RPMI8226 (cell line): ENCODE measurements at regions not wholly inside any gene's neighbourhood (a gene's known extent, or its start where the extent isn't known, plus 50 kb on each side); places are given as distances from the start of the nearest gene placed in this dataset.
"Not testable (repeated sequence)": the region's sequence is repeated elsewhere in the genome, so short reads cannot be mapped to it uniquely, and the experiment has no call there.

Experiments
- DNase-seq: peaks from one replicate; pipeline ENCODE4 v3.0.0-alpha.2; 2015

DNA sequence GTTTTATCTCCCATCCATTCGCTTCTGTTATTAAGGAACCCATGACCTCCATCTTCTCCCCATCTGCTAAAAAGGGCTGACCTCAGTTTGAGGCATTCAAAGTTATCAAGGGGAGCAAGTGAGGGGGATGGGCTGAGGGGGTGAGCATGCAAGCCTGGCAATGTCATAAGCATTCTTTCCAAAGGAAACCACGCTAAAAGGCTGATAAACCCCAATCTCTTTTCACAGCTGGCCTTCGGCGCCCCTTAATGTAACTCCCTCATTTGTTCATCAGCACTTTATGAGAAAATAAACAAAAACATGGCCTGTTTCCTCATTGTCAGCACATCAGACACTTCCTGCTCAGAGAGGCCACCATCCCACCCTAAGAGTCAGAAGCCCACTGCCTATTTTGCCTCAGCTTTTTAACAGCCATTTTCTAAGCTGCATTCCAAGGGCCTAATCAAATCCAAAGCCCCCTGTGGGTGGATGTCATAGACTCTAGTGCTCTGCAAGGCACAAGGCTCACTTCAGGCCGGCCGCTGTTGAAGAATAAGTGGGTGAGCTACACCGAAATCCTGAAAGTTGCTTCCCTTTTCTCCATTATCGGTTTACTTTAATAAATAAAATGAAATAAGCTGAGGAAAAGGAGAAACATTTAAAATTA, 92.0 kb upstream of the SRD5A3 start:
- DNase-seq, result no peak

DNA sequence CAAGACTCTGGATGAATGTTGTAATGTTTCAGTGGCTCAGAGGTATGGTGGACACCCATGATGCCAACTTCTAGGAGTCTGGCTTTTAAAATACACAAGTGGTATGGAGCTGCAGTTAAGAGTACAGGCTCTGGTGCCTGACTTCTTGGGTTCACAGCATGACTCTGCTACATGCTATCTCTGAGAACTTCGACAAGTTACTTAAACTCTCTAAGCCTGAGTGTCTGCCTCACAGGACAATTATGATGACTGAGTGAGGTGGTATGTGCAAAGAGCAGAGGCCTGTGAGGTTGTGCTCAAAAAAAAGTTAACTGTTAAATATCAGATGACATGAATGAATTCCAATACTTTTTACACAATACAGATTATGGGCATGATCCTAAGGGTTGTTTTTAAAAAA, 90.9 kb upstream of the SRD5A3 start:
- no peak for DNase-seq

DNA sequence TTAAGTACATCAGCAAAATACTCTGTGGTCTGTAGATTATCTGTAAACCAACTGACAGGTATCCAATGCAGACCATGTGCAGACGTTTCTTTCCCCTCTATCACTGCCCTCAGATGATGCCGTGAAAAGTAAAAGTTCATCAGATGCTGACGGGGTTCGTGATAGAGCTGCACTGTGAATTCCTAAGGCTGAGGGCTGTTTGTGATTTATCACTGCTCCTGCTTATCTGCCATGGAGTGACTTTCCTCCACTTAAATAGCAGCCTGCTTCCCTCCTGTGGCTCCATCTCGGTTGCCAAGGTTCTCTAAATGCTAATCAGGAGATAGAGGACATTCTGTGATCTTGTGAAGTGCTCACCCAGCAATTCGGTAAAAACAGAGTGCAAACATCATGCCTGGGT, 89.3 kb upstream of the SRD5A3 start:
- DNase-seq, result no peak

DNA sequence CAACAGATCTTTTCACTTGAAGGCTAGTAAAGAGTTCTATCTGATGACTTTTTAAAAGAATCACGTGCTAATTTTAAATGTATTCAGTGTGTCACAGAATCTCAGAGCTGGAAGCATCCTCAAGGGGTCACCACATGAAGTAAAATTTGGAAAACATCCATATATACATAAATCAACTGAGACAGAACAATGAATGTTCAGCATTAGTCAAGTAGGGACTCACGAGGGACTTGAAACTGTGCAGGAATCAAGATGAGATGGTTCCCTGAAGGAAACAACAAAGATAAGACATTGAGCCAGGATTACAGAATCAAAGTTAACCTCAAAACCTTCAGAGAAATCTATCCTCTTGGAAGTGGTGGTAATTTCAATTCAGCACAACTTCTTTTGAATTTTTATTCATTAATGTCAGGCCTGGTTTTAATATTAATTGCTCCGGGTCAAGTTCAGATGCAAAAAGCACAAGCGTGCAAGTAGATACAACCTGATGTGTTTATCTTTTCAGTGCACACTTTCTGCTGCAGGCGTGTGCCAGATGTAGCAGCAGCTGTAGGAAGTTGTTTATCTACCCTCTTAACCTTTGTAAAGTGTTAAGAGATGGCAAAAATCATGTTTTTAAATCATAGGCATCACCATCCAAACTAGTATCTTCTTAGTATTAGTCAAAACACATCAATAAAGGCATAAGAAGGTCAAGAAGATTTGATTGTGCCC, 87.7 kb upstream of the SRD5A3 start:
- DNase-seq, result no peak

DNA sequence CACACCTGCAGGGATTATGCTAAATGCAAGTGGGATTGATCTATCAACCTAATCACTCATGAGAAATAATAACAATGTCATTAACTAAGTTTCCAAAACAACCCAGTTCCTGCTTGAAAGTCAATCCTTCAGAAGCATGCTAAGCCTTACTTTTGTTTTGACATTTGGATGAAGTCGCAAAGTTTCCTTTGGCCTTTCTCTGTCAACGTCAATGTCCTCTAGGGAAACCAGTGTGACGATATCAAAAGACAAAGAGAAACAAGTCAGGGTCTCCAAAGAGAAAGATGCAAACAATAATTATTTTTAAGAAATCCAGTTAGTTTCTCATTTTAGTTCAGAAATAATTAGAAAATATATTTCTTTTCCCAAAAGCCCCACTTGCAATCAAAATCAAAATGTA, 86.7 kb upstream of the SRD5A3 start:
- no peak for DNase-seq

DNA sequence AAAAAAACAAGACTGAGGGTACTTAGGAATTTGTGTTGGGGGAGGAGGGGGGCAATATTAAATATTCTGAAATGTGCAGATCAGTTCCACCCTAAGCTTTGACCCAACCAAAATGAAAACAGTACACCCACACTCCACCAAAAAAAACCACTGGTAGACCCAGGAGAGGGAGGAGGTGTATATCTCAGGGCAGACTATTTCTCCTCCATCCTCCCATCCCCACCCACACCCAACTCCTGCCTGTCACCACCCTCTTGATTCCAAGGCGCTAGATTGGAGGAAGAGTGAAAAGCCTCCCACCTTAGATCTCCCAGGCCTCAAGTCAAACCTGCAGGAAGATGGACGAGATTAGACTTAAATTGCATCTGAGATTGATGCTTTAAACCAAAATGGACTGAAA, 76.6 kb upstream of the SRD5A3 start:
- no peak for DNase-seq

DNA sequence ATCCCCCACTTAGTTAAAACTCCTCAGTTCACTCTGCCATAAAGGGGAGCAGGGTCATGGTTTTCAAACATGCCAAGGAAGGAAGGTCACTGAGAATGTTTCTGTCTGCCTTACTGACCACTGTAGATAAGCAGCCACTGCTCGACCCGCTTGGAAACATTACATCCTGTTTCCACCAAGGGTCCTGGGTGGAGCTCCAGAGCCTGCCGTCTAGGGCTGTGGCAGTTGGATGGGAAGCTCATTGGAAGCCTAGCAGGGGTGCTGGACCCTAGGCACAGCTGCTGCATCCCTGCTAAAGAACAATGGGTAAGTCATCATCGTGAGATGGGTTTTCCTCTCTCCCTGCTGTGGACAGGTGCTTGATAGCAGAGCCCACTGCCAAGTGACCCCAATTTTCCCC, 76.0 kb upstream of the SRD5A3 start:
- no peak for DNase-seq

DNA sequence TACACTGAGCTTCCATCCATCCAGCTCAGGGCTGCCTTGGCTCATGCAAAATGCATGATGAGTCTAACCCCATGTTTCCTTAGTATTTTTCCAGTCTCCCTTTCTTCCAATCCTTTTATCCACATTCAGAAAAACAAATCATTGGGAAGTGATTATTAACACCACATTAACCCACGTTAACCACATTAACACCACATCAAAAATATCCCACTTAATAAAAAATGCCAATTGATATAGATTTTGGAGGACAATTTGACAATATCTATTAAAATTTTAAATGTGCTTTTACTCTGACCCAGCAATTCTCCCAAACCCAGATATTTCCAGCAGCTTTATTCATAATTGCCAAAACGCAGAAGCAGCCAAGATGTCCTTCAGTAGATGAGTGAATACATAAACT, 75.6 kb upstream of the SRD5A3 start:
- DNase-seq, result no peak

DNA sequence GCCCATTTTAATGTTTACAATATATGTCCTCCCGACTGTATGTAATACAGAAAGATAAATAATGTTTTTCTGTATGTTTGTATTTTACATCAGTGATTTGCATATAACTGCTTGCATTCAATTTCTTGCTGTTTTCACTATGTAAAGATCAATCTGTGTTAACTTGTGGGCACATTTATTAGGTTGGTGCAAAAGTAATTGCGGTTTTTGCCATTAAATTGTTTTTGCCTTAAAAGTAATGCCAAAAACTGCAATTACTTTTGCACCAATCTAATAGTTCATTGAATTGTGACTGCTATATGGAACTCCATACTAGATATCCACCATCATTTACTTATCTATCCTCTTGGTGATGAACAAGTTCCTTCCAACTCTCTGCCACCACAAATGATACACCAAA, 73.9 kb upstream of the SRD5A3 start:
- no peak for DNase-seq

DNA sequence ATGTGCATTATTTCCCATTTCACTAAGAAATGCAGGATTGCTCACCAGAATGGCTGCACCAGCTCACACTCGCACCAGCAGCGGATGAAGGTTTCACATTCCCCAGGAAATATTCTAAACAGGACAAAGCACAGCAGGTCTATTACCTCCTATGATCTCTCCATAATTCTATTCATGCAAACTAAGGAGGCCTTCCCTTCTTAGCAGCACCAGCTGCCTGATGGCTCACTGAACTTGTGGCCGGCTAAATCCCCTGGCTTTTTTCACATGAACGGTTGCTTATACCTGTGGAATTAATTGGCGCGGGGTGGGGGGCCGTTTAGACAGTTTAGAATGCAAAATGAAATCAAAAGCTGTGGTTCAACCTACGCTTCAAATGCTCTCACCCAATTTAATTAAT, 73.5 kb upstream of the SRD5A3 start:
- DNase-seq, result no peak

DNA sequence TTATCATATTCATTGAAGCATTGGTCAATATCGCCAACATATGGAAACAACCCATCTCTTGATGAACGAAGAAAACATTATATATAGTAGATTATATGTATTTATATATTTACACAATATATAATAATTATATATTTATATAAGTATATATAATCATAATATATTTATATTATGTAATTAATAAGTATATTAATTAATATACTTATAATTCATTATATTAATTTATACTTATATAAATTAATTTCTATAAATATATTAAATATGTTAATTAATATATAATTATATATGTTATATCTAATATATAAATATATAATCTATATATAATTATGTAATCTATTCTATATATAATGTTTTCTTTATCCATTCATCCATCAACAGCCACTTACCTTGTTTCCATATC, 69.0 kb upstream of the SRD5A3 start:
- DNase-seq, result no peak

DNA sequence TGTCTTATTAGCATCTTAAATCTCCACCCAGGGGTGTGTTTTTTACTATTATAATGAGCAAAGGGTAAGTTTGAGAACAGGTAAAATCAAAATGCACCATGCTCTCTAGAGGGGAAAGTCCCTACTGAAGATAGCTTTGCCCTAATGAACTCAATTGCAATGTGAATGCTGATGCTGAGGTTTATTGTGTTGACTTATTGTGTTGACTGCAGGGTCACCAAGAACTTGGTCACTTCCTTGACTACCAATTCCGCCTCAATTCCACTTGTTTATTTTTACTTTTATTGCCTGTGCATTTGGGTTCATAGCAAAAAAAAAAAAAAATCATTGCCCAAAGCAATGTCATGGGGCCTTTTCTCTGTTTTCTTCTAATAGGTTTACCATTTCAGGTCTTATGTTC, 67.7 kb upstream of the SRD5A3 start:
- DNase-seq, result no peak

DNA sequence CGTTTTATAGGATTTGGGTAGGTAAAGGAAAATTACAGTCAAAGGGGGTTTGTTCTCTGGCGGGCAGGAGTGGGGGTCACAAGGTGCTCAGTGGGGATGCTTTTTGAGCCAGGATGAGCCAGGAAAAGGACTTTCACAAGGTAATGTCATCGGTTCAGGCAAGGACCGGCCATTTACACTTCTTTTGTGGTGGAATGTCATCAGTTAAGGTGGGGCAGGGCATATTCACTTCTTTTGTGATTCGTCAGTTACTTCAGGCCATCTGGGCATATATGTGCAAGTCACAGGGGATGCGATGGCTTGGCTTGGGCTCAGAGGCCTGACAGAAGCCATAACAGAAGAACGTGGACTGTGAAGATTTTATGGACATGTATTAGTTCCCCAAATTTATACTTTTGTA, 65.6 kb upstream of the SRD5A3 start:
- not testable (repeated sequence) for DNase-seq

DNA sequence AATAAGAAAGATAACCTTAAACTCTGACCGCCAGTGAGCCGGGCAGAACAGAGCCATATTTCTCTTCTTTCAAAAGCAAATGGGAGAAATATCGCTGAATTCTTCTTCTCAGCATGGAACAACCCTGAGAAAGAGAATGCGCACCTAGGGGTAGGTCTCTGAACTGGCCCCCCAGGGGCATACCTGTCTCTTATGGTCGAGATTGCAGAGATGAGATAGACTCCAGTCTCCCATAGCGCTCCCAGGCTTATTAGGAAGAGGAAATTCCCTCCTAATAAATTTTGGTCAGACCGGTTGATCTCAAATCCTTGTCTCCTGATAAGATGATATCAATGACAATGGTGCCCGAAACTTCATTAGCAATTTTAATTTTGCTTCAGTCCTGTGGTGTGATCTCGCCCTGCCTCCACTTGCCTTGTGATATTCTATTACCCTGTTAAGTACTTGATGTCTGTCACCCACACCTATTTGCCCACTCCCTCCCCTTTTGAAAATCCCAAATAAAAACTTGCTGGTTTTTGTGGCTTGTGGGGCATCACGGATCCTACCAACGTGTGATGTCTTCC, 64.8 kb upstream of the SRD5A3 start:
- not testable (repeated sequence) for DNase-seq

DNA sequence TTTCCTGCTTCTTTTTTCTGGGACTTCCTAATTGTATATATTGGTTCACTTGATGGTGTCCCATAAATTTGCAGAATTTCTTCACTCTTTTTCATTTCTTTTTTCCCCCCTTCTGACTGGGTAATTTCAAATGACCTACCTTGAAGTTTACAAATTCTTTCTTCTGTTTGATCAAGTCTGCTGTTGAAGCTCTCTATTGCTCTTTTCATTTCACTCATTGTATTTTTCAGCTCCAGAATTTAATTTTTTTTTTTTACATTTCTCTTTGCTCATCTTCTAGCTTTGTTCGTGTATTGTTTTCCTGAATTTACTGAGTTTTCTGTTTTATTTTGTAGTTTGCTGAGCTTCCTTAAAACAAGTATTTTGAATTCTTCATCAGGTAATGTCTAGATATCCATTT, 61.7 kb upstream of the SRD5A3 start:
- DNase-seq, result no peak

DNA sequence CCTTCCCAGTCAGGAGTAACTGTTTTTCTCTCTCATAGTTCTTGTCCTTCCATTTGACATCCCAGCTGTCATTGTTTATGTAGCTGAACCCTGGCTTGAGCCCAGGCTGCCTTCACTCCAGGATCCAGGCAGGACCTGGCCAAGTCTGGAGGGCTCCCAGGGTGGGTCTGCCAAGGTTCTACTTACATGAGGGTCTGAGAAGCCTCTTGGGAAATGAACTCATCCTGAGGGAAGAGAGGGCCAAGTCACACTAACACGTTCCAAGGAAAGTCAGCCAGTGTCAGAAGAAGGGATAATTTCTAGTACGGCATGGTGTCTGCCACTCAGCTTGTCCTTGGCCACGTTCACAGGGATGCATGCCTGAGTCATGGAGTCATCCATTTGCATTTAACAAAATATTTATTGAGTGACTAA, 54.8 kb upstream of the SRD5A3 start:
- no peak for DNase-seq

DNA sequence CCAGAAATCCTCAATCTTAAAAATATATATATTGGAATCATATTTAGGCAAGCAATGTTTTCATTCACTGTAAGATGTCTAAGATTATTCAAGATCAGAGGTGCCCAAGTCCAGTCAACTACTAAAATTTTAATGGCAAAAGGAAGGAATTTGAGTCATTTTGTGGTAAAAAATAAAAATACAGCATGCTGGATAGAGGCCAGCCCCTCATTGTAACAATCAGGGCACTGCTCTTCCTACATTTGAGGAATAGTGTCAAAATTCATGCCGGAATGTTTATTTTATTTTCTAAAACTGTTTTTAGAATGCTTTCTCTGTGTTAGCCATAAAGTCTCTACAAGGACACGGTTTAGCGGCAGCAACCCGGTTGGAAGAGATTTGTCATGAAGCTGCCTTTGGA, 49.9 kb upstream of the SRD5A3 start:
- no peak for DNase-seq
